NB4 (cell line): ENCODE measurements at regions not wholly inside any gene's neighbourhood (a gene's known extent, or its start where the extent isn't known, plus 50 kb on each side); places are given as distances from the start of the nearest gene placed in this dataset.

ENCODE experiments used
- MYC ChIP-seq: IDR thresholded peaks from 2 replicates; pipeline ENCODE4 v1.6.1; 2011; ENCODE audit warnings: low read depth, low read length
- TF ChIP-seq, protein P1 (sequence below): IDR thresholded peaks from one replicate; pipeline ENCODE4 v1.5.1; 2012; ENCODE audit warnings: low read depth, low read length

- TF ChIP-seq, protein P1, sequence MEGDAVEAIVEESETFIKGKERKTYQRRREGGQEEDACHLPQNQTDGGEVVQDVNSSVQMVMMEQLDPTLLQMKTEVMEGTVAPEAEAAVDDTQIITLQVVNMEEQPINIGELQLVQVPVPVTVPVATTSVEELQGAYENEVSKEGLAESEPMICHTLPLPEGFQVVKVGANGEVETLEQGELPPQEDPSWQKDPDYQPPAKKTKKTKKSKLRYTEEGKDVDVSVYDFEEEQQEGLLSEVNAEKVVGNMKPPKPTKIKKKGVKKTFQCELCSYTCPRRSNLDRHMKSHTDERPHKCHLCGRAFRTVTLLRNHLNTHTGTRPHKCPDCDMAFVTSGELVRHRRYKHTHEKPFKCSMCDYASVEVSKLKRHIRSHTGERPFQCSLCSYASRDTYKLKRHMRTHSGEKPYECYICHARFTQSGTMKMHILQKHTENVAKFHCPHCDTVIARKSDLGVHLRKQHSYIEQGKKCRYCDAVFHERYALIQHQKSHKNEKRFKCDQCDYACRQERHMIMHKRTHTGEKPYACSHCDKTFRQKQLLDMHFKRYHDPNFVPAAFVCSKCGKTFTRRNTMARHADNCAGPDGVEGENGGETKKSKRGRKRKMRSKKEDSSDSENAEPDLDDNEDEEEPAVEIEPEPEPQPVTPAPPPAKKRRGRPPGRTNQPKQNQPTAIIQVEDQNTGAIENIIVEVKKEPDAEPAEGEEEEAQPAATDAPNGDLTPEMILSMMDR = no peak
- TF ChIP-seq MYC = no peak
These were observed 216.5 kb downstream of the PTN start for GRCh38 chr7:137127058-137127457.
